Calu3 (cell line): ENCODE measurements at regions not wholly inside any gene's neighbourhood (a gene's known extent, or its start where the extent isn't known, plus 50 kb on each side); places are given as distances from the start of the nearest gene placed in this dataset.
"Not testable (repeated sequence)": the region's sequence is repeated elsewhere in the genome, so short reads cannot be mapped to it uniquely, and the experiment has no call there.

Experiments
- BruUV-seq: library from RNA; stranded (reverse); fragments of 400-500 nt; replicated peaks from 2 replicates; lab custom pipeline; 2021; lab: Mats Ljungman, UMichigan
- CTCF ChIA-PET: fragments of 300-600 bp; sonication (Branson Sonifier 250); formaldehyde crosslinking; loops from one replicate; lab custom pipeline; 2022; ENCODE audit warnings: antibody characterized with exemption; lab: Charles Lee
- DNase-seq: peaks from one replicate; pipeline ENCODE4 v3.0.0; 2022
- H3K27ac Mint-ChIP-seq: one replicate; pipeline ENCODE4 v1.8.0; 2022; ENCODE audit warnings: mixed read lengths; ENCODE audit not compliant: unreplicated experiment
- H3K27me3 Mint-ChIP-seq: one replicate; pipeline ENCODE4 v1.8.0; 2022; ENCODE audit warnings: mixed read lengths; ENCODE audit not compliant: unreplicated experiment
- H3K36me3 Mint-ChIP-seq: one replicate; pipeline ENCODE4 v1.8.0; 2022; ENCODE audit warnings: mild to moderate bottlenecking, moderate library complexity, mixed read lengths; ENCODE audit not compliant: insufficient read depth, unreplicated experiment
- H3K4me1 Mint-ChIP-seq: one replicate; pipeline ENCODE4 v1.8.0; 2022; ENCODE audit warnings: mild to moderate bottlenecking, low read depth, mixed read lengths; ENCODE audit not compliant: unreplicated experiment
- H3K4me3 Mint-ChIP-seq: one replicate; pipeline ENCODE4 v1.8.0; 2022; ENCODE audit warnings: mild to moderate bottlenecking, low read depth, moderate library complexity, mixed read lengths; ENCODE audit not compliant: unreplicated experiment
- H3K9me3 Mint-ChIP-seq: one replicate; pipeline ENCODE4 v1.8.0; 2022; ENCODE audit warnings: low read depth, mixed read lengths; ENCODE audit not compliant: unreplicated experiment
- CTCF ChIP-seq: fragments of 200-600 bp; IDR thresholded peaks from one replicate; pipeline ENCODE4 v1.8.0; 2022; ENCODE audit warnings: antibody characterized with exemption; ENCODE audit not compliant: unreplicated experiment
- intact Hi-C: fragments of 100-400 bp; cut with micrococcal nuclease; formaldehyde crosslinking; loops from one replicate; pipeline ENCODE4 v1.10.0; 2022; ENCODE audit not compliant: unreplicated experiment

DNA sequence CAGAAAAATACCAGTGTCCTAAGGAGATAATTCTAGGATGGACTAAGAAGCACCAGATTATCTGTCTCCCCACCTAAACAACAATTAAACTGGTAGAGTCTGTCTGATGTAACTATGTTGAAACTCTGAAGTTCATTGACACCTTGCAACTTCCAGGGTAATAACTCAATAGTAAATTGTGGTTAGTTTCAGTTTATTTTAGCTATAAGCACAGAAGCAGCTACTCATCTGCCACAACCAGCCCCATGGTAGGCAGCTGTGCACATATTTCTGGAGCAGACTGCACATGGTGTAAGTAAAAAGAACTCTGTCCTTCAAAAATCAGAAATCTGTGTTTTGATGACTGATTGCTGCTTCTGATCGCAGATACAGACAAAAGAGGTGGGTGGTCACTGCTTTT lies 852.1 kb downstream of the CDH11 start:
- Mint-ChIP-seq H3K9me3 (peaks cover 15% of the 10 kb centered on the region), H3K36me3 (no peaks in the 10 kb centered on the region), H3K27me3 (no peaks in the 10 kb centered on the region), H3K4me3 (no peak overlapping the region), H3K27ac (no peak overlapping the region), H3K4me1 (no peaks in the 10 kb centered on the region)
- DNase-seq, result no peak
- TF ChIP-seq CTCF, result no peak
- CTCF ChIA-PET, result no interaction called here
- intact Hi-C loops, result no loop called here
- no TSS peak for BruUV-seq

GRCh38 chr16:64265756-64266155 lies 856.1 kb downstream of the CDH11 start:
- intact Hi-C loops, result no loop called here
- DNase-seq, result no peak
- Mint-ChIP-seq H3K4me1 (no peaks in the 10 kb centered on the region), H3K36me3 (no peaks in the 10 kb centered on the region), H3K27ac (no peak overlapping the region), H3K9me3 (peaks cover 10% of the 10 kb centered on the region), H3K27me3 (no peaks in the 10 kb centered on the region), H3K4me3 (no peak overlapping the region)
- CTCF ChIA-PET, result no interaction called here
- TF ChIP-seq CTCF, result no peak
- BruUV-seq, result no TSS peak

DNA sequence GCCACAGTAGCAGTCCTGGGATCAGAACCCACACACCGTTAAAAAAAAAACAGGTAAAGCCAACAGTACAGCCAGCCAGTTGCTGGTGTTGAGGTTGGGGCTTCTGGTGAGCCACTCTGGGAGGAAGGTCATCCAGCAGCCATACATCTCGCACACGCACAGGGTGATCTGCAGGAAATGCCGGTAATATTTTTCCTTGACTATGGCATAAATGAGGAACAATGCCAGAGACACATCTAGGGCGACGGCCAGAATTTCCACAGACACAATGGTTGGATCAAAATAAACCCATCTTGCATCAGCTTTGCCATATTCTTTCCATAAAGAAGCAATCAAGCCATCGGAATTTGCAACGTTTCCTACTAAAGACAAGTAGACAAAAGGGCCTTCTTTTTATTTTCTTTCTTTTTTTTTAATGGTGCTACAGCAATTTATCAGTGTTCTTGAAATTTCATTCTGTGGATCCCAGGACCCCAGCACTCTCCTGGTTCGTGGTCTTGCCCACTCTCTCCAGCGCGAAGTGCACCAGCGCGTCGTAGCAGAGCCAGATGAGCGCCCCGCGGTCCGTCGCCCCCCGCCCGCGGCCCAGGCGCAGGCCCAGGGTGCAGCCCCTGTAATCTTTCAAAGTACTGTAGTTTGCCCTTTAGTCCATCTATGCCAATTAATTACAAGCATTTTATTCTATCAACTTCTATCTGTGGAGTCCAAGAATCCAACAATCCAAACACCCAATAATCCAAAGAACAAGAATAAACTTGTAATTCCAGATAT lies 861.0 kb downstream of the CDH11 start:
- BruUV-seq, H3K27ac Mint-ChIP-seq, H3K27me3 Mint-ChIP-seq, CTCF ChIA-PET, DNase-seq, H3K36me3 Mint-ChIP-seq, H3K9me3 Mint-ChIP-seq, H3K4me1 Mint-ChIP-seq, H3K4me3 Mint-ChIP-seq, intact Hi-C loops: not testable (repeated sequence)

DNA sequence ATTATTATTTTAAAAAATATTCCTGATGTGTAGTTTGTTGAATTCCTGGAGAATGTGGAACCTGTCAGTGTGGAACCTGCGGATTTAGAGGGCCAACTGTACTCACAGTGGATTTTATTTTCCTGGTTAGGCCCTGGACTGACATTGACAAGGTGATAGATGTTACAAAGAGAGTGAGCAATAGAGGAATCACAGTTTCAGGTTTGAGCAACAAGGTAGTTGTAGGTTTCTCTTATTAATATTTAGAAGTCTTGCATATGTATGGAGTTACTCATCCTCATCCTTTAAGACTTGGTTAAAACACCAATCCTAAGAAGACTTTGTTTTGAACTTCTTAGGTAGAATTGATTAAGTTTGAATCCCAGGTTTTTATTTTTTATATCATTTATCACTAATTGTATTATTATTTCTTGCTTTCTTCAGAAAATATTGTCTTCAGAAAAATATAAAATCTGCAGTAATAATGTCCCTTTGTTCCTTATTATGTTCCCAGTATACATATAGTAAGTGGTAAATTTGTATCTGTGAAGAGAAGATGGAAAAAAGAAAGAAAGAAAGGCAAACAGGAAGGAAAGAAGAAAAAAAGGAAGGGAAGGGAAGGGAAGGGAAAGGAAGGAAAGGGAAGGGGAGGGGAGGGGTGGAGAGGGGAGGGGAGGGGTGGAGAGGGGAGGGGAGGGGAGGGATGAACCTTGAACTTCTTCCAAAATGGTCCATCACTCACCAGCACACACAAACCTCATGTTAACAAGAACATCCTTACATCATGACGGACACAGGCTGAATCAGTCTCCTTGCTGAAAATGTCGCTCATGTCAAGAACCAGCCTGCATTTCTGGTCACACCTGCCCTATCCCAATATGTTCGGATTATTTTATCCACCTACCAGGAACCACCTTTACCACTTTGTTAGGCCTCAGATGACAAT lies 867.2 kb downstream of the CDH11 start:
- no peak for TF ChIP-seq CTCF
- intact Hi-C loops, result no loop called here
- H3K9me3 Mint-ChIP-seq, result peaks cover 11% of the 10 kb centered on the region
- no peaks in the 10 kb centered on the region for H3K27me3 Mint-ChIP-seq
- no peak overlapping the region for H3K27ac Mint-ChIP-seq
- no peak for DNase-seq
- CTCF ChIA-PET, result no interaction called here
- H3K4me1 Mint-ChIP-seq, result no peaks in the 10 kb centered on the region
- H3K4me3 Mint-ChIP-seq, result no peak overlapping the region
- no TSS peak for BruUV-seq
- H3K36me3 Mint-ChIP-seq, result no peaks in the 10 kb centered on the region
